GM21786 (cell line): ENCODE measurements at regions not wholly inside any gene's neighbourhood (a gene's known extent, or its start where the extent isn't known, plus 50 kb on each side); places are given as distances from the start of the nearest gene placed in this dataset.
"Not testable (repeated sequence)": the region's sequence is repeated elsewhere in the genome, so short reads cannot be mapped to it uniquely, and the experiment has no call there.

ENCODE experiments used
- ATAC-seq: cut with Tn5 transposase; IDR thresholded peaks from one replicate; pipeline ENCODE4 v1.9.1; 2021; ENCODE audit not compliant: unreplicated experiment

DNA sequence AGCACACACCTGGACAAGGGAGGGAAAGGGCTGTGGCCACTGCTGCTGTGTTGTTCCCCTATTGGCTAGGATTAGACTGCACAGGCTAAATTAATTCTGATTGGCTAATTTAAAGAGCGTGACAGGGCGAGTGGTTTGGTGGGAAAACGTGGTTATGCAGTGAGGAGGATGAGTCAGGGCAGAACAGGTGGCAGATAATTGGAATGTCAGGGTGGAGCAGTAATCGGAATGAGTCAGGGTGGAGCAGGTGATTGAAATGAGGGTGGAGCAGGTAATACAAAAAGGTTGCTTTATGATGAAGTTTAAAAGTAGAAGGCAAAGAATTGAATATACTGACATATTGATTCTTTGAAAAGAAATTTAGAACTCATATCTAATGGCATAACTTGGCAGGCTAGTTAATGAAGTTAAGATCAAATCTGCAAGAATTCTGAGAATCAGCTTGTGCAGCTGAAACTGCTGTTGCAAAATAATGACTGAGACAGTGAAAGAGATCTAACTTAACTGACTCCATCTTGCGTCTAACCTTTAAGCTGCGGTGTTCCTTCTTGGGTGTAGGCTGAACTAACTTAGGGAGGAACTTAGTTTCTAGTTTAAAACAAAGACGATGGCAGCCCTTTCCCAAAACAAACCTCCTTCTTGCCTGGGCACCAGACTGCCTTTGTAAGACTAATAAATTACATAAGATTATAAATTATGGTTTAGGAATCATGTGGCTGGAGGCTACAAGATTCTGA is 174.3 kb downstream of the UTP18 start:
- no peak for ATAC-seq

GRCh38 chr17:51435171-51435552 is 174.8 kb downstream of the UTP18 start:
- no peak for ATAC-seq

- ATAC-seq: no peak
Observed at GRCh38 chr17:51435641-51436091, 175.3 kb downstream of the UTP18 start.

DNA sequence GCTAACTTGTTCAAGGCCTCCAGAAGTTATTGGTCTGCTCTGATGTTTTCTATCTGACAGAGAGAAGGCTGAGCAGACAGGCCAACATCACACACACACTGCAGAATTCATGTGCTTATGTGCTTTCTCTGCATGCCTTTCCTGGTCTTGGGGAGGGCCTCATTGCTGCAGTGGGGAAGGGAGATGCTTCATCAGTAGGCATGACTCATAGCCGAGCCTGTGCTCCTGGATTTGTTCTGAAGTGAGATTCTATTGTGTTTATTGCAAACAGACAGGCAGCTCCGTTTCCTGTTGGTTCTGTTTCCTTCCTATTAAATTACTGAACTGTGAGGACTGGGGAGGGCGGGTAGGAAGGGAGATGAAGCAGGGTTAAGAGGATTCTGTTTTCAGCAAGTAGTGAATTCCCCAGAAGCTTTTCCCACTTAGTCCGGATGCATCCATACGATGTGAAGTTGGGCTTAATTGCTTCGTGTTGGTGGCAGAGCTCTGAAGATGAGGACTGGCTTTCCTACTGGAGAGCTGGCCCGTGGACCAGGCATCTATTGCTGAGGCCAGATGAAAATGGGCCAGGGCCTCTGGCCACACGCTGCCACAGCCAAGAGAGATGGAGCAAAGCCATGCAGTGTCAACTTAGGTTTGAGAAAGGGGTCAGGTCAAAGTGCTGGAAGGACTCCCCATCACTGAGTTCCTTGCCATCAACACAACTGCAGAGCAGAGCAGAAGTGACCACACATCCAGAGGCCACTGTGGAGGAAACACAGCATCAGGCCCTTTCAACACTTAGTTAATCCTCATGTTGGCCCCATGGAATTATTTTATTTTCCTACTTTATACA is 179.3 kb downstream of the UTP18 start:
- ATAC-seq: no peak

DNA sequence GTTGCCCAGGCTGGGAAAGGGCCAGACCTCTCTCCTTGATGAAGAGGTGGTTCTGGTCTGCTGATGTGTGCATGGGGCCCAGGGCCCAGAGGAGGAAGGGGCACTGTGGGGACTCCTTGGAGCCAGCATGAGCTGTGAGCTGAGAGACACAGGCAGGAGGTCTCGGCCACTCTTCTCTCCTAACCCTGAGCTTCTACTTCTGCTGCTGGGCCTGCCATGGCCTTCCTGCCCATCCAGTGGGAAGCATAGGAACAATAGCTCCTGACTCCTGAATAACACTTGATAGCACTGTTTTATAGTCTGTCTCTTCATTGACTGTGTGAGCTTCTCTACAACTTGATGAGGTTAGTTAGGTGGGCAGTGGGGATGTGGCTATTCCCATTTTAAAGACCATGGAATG is 181.1 kb downstream of the UTP18 start:
- ATAC-seq: no peak

GRCh38 chr17:51442088-51442865 is 181.9 kb downstream of the UTP18 start:
- ATAC-seq: no peak

- ATAC-seq: no peak
Observed at GRCh38 chr17:51443646-51444045, 183.3 kb downstream of the UTP18 start.

GRCh38 chr17:51445946-51446345 is 185.6 kb downstream of the UTP18 start:
- ATAC-seq: no peak

DNA sequence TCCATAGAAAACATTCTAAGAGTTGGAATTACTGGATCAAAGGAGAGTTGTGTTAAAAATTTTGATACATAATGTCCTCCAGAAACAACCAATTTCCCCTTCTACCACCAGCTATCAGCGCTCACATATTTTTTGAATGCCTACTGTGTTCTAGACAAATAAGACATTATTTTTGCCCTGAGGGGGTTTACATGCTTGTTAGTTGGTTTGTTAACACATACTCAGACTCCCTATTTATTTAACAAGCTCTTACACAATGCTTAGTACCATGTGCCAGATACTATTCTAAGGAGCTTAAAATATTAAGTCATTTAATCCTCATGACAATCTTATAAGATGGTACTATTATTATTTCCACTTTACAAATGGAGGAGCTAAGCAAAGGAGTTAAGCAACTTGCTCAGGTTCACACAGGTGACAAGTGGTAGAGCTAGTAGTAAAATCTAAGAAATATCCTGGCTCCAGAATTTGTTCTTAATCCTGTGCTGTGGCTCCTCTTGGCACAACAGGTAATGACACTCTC is 194.2 kb downstream of the UTP18 start:
- ATAC-seq: no peak

GRCh38 chr17:51455211-51455610 is 194.9 kb downstream of the UTP18 start:
- ATAC-seq: no peak

GRCh38 chr17:51455931-51456330 is 195.6 kb downstream of the UTP18 start:
- ATAC-seq: no peak

DNA sequence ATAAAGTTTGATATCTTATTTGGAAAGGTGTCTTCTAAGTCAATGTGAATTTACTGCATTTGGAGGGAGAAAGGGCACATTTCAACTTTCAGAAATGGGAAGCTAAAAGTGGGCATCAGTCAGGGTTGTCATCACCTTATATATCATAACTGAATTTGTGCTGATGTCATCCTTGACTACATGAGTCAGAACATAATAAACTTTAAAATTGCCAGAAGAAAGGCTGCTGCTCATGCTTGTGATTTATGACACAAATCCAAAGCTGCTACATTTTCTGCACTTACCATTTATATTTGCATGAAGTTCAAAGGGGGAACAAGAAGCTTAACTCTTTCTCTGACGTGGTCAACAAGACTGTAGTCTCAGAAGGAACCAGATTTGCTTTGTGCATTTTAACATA is 196.6 kb downstream of the UTP18 start:
- no peak for ATAC-seq

- ATAC-seq: peak; percentile 55
Observed at GRCh38 chr17:51461578-51462004, 201.2 kb downstream of the UTP18 start.

DNA sequence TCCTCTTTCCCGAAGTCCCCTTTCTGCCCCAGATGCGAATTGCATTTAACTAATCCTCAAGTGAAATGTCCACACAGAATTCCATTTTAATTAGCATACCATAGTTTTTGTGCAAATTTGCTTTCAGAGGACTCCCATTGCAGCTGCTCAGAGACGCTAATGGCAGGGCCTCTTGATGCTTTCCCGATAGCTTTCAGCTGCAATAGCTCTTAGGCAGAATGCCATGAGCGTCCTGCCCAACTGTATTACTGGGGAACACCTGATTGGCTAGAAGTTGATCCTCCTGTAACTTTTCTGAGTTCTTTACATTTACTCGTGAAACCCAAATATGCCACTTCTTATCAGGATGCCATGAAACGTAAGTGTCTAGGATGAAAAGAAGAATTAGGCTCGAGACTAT is 203.0 kb downstream of the UTP18 start:
- no peak for ATAC-seq

GRCh38 chr17:51467336-51467735 is 207.0 kb downstream of the UTP18 start:
- no peak for ATAC-seq

- no peak for ATAC-seq
Observed at GRCh38 chr17:51472670-51473205, 212.4 kb downstream of the UTP18 start.

DNA sequence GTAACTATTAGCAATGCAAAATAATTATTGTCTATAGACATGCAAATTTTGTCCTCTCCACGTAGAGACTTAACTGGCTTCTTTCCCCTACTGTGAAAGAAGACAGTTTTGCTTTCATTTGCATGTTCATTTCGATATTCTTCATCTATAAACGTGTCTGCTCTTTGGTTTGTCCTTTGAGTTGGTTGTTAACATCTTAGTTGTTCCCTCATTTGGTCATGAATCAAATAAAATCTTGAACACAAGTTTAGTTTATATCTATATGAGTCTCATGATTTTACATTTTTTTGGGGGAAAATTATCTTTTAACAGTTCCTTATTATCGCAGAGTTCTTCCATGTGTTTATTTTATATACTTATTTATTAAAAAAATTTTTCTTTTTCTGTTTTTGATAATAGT is 214.4 kb downstream of the UTP18 start:
- ATAC-seq: no peak

DNA sequence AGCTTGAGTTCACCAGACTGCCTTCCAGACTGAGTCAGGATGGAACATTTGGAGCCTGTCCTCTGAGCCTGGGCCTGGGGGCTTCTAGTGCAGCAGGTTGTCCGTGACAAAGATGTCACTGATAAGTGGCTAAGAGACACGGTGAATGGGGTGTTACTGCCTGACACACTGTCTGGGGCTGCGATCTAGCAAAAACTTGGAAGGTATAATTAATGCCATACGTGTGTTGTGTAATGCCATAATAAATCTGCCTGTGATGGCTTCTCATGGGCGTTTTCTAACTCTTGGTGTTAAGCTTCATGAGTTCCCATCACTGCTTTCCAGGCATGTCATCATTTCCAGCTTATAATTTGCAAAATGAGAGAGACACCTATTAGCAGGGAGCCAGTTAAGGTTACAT is 215.4 kb downstream of the UTP18 start:
- no peak for ATAC-seq

GRCh38 chr17:51479303-51479702 is 219.0 kb downstream of the UTP18 start:
- no peak for ATAC-seq

DNA sequence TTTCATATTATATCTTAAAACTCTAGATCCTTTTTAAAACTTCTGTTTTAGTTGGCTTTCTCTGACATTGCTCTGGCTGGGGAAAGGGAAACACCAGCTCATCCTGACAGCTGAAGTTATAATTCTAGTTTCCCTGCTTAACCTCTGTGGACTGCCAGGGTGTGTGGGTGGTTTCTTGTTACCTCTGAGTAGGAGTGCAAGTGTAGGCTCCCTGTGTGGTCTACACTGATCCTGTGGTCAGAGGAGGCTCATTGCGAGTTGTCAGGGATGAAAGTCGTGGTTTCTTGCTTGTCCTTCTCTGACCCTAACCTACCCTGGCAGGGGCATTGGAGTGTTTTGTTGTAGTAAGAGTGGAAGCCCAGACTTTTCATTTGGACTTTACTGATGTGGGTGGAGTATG is 221.0 kb downstream of the UTP18 start:
- ATAC-seq: no peak

GRCh38 chr17:51482248-51482647 is 221.9 kb downstream of the UTP18 start:
- not testable (repeated sequence) for ATAC-seq
